HCT116 (cell line): ENCODE measurements at regions not wholly inside any gene's neighbourhood (a gene's known extent, or its start where the extent isn't known, plus 50 kb on each side); places are given as distances from the start of the nearest gene placed in this dataset.

ENCODE experiments used
- ATAC-seq: fragments of 200-7000 bp; cut with Tn5 transposase; 2 replicates; pipeline ENCODE4 v1.9.1; 2020; ENCODE audit warnings: mild to moderate bottlenecking, moderate library complexity
- BruUV-seq: library from RNA; stranded (reverse); fragments of 400-500 nt; replicated peaks from 2 replicates; lab custom pipeline; 2021; lab: Mats Ljungman, UMichigan
- CTCF ChIA-PET: fragments of 300-600 bp; sonication (Branson Sonifier 250); formaldehyde crosslinking; loops from one replicate; lab custom pipeline; 2021; ENCODE audit warnings: antibody characterized with exemption; lab: Charles Lee
- POLR2A ChIA-PET: fragments of 300-600, 350-600 bp; sonication (Branson Sonifier 250); formaldehyde crosslinking; loops from one replicate; lab custom pipeline; 2021; ENCODE audit warnings: antibody characterized with exemption; lab: Charles Lee
- RAD21 ChIA-PET, 2 experiments: fragments of 300-600 bp; sonication (Branson Sonifier 250); formaldehyde crosslinking; loops; one replicate each; lab custom pipeline; 2023; ENCODE audit warnings: low total read pairs in 2 of 2; ENCODE audit not compliant: uncharacterized antibody in 2 of 2, unreplicated experiment in 2 of 2, low non-redundant PET in 1 of 2; lab: Charles Lee
- DNase-seq: peaks from one replicate; pipeline ENCODE4 v3.0.0-alpha.2; 2010; ENCODE audit warnings: low read depth, low spot score
- H2AFZ ChIP-seq: fragments of 200-600 bp; shearing (Covaris generic), sonication (generic); 2 replicates; pipeline ENCODE4 v1.6.1; 2017; ENCODE audit warnings: low read depth, mixed run types, mixed read lengths, antibody characterized with exemption, low read length; ENCODE audit not compliant: poor library complexity, severe bottlenecking
- H3K27ac ChIP-seq: 2 replicates; pipeline ENCODE4 v1.5.1; 2012; ENCODE audit warnings: low read depth, low read length
- H3K27me3 ChIP-seq: fragments of 200-600 bp; sonication (generic); 2 replicates; pipeline ENCODE4 v1.6.1; 2016; ENCODE audit warnings: mixed run types, low read length, mixed read lengths; ENCODE audit not compliant: insufficient read depth
- H3K36me3 ChIP-seq, 2 experiments: fragments of 200-500 bp in 1 of 2; fragments of 200-600 bp in 1 of 2; sonication (Bioruptor generic) in 1 of 2; sonication (generic) in 1 of 2; 2 replicates each; pipeline versions ENCODE4 v1.5.1 to v1.6.1; 2014 to 2016; ENCODE audit warnings: low read length in 2 of 2, inconsistent platforms in 1 of 2, mixed read lengths in 1 of 2, mixed run types in 1 of 2; ENCODE audit not compliant: insufficient read depth in 2 of 2, control insufficient read depth in 1 of 2
- H3K4me1 ChIP-seq, 2 experiments: fragments of 200-600 bp in 1 of 2; sonication (generic) in 1 of 2; 2 replicates each; pipeline versions ENCODE4 v1.5.1 to v1.6.1; 2012 to 2017; ENCODE audit warnings: low read length in 2 of 2, inconsistent platforms in 1 of 2, mild to moderate bottlenecking in 1 of 2, mixed read lengths in 1 of 2, mixed run types in 1 of 2, moderate library complexity in 1 of 2; ENCODE audit not compliant: insufficient read depth in 2 of 2, control insufficient read depth in 1 of 2
- H3K4me2 ChIP-seq: fragments of 200-600 bp; sonication (generic); 2 replicates; pipeline ENCODE4 v1.6.1; 2017; ENCODE audit warnings: mixed run types, low read length, mixed read lengths
- H3K4me3 ChIP-seq, 2 experiments: fragments of 200-600 bp in 1 of 2; sonication (generic) in 1 of 2; replicated peaks in 1 of 2; 2 replicates each; pipeline ENCODE4 v1.5.1; 2011 to 2016; ENCODE audit warnings: low read length in 2 of 2, control low read depth in 1 of 2, low read depth in 1 of 2, mild to moderate bottlenecking in 1 of 2, mixed read lengths in 1 of 2, mixed run types in 1 of 2
- H3K79me2 ChIP-seq: fragments of 200-600 bp; sonication (generic); 2 replicates; pipeline ENCODE4 v1.6.1; 2017; ENCODE audit warnings: mild to moderate bottlenecking, mixed run types, low read length, moderate library complexity, mixed read lengths; ENCODE audit not compliant: insufficient read depth
- H3K9ac ChIP-seq: fragments of 200-600 bp; sonication (generic); 2 replicates; pipeline ENCODE4 v1.6.1; 2016; ENCODE audit warnings: low read length, mixed read lengths
- H3K9me2 ChIP-seq: fragments of 200-600 bp; sonication (generic), shearing (Covaris generic); 2 replicates; pipeline ENCODE4 v1.6.1; 2017; ENCODE audit warnings: mixed run types, mild to moderate bottlenecking, moderate library complexity; ENCODE audit not compliant: insufficient read depth
- H3K9me3 ChIP-seq, 2 experiments: fragments of 200-500 bp in 1 of 2; fragments of 200-600 bp in 1 of 2; sonication (Bioruptor generic) in 1 of 2; sonication (generic) in 1 of 2; 2 replicates each; pipeline ENCODE4 v1.6.1; 2014 to 2017; ENCODE audit warnings: low read length in 2 of 2, mixed read lengths in 2 of 2, inconsistent platforms in 1 of 2, low read depth in 1 of 2, mild to moderate bottlenecking in 1 of 2, mixed run types in 1 of 2, moderate library complexity in 1 of 2; ENCODE audit not compliant: control insufficient read depth in 1 of 2, insufficient read depth in 1 of 2
- H4K20me1 ChIP-seq: fragments of 200-600 bp; sonication (generic), shearing (Covaris generic); 2 replicates; pipeline ENCODE4 v1.6.1; 2017; ENCODE audit warnings: mixed run types, mild to moderate bottlenecking, moderate library complexity; ENCODE audit not compliant: insufficient read depth
- ATF3 ChIP-seq: IDR thresholded peaks from 2 replicates; pipeline ENCODE4 v1.6.1; 2012
- EGR1 ChIP-seq: IDR thresholded peaks from 2 replicates; pipeline ENCODE4 v1.6.1; 2012; ENCODE audit warnings: low read depth
- ELF1 ChIP-seq: IDR thresholded peaks from 2 replicates; pipeline ENCODE4 v1.6.1; 2012; ENCODE audit warnings: low read depth, borderline replicate concordance
- EZH2 ChIP-seq: fragments of 200-600 bp; sonication (generic); IDR thresholded peaks from 2 replicates; pipeline ENCODE4 v1.6.1; 2017; ENCODE audit warnings: antibody characterized with exemption, mixed run types
- FOSL1 ChIP-seq: IDR thresholded peaks from 2 replicates; pipeline ENCODE4 v1.6.1; 2012; ENCODE audit warnings: low read depth
- JUND ChIP-seq: IDR thresholded peaks from 2 replicates; pipeline ENCODE4 v1.6.1; 2012
- MAX ChIP-seq: IDR thresholded peaks from 2 replicates; pipeline ENCODE4 v1.6.1; 2012
- POLR2A ChIP-seq: IDR thresholded peaks from 2 replicates; pipeline ENCODE4 v1.7.0; 2011; ENCODE audit warnings: borderline replicate concordance; ENCODE audit not compliant: insufficient read depth, insufficient read length; ENCODE audit errors: extremely low read depth
- RAD21 ChIP-seq: IDR thresholded peaks from 2 replicates; pipeline ENCODE4 v1.6.1; 2012; ENCODE audit warnings: low read depth, mild to moderate bottlenecking
- REST ChIP-seq: IDR thresholded peaks from 2 replicates; pipeline ENCODE4 v1.6.1; 2012; ENCODE audit warnings: low read depth
- SIN3A ChIP-seq: IDR thresholded peaks from 2 replicates; pipeline ENCODE4 v1.6.1; 2012; ENCODE audit warnings: low read depth
- SRF ChIP-seq: IDR thresholded peaks from 2 replicates; pipeline ENCODE4 v1.6.1; 2012; ENCODE audit warnings: low read depth
- TCF7L2 ChIP-seq: IDR thresholded peaks from 2 replicates; pipeline ENCODE4 v1.7.0; 2011; ENCODE audit warnings: borderline replicate concordance, inconsistent platforms; ENCODE audit not compliant: insufficient read depth, insufficient read length; ENCODE audit errors: extremely low read depth
- ZNF274 ChIP-seq: fragments of 200-500 bp; sonication (Bioruptor generic); IDR thresholded peaks from 2 replicates; pipeline ENCODE4 v1.6.1; 2014; ENCODE audit warnings: mild to moderate bottlenecking, low read depth, low read length, inconsistent platforms
- intact Hi-C: fragments of 100-400 bp; cut with micrococcal nuclease; formaldehyde crosslinking; loops from 2 replicates; pipeline ENCODE4 v1.10.0; 2022

DNA sequence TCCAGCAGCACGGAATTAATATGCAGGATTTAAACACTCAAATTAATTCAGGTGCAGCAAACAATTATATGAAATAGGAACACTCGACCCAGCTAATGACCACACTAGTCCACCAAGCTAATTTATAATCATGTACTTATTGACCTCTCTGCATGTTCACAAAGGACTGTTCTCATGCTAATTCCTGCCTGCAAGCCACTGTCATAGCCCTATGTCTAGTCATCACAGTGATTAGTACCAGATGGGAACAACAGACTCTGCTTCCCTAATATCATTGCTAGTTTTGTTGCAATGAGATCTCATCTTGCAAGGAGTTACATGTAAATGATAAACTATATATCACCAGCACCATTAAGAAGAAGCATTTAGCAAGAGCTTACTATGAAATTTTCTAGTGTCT is 553.0 kb upstream of the GRAMD2B start:
- DNase-seq = no peak
- H3K27me3 ChIP-seq = no peaks in the 10 kb centered on the region
- TF ChIP-seq ELF1 (no peak), RAD21 (no peak), EGR1 (no peak), EZH2 (no peak), TCF7L2 (no peak)
- TF ChIP-seq, all 23 proteins: peak for 0
- H3K9ac ChIP-seq = no peak overlapping the region
- no peaks in the 10 kb centered on the region for H3K9me2 ChIP-seq
- H2AFZ ChIP-seq = no peak overlapping the region
- no peak overlapping the region for H3K27ac ChIP-seq
- intact Hi-C loops = no loop called here
- H3K79me2 ChIP-seq = no peaks in the 10 kb centered on the region
- H3K4me3 ChIP-seq = no peak overlapping the region
- ATAC-seq = no peak
- H3K4me2 ChIP-seq = no peak overlapping the region
- BruUV-seq = no TSS peak
- no peaks in the 10 kb centered on the region for H3K36me3 ChIP-seq
- CTCF ChIA-PET = no interaction called here
- RAD21 ChIA-PET = no interaction called here
- POLR2A ChIA-PET = no interaction called here
- no peaks in the 10 kb centered on the region for H3K9me3 ChIP-seq
- H4K20me1 ChIP-seq = no peaks in the 10 kb centered on the region
- H3K4me1 ChIP-seq = no peaks in the 10 kb centered on the region

DNA sequence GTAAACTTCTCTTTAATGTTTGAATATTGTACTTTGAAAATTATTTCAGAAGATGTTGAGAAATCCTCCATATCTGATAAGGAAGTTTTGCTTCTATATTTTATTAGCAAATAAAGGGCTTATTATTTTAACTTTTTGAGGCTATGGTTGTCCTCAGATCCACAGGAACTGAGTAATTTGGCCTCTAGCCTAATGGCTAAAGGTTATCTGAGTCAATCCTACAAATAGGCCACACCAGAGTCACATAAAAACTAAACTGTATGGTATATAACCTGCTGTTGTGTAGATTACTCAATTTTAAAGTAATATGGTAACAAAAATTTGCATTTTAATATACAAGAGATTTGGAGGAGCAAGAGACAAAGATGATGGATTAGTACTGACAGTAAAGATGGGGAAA is 549.2 kb upstream of the GRAMD2B start:
- ATAC-seq = no peak
- Histone ChIP-seq H3K4me1 (no peaks in the 10 kb centered on the region), H3K27ac (no peak overlapping the region), H3K9me2 (no peaks in the 10 kb centered on the region), H3K79me2 (no peaks in the 10 kb centered on the region), H3K4me2 (no peak overlapping the region), H3K36me3 (no peaks in the 10 kb centered on the region), H4K20me1 (no peaks in the 10 kb centered on the region), H3K4me3 (no peak overlapping the region), H3K9ac (no peak overlapping the region), H2AFZ (no peak overlapping the region), H3K9me3 (no peaks in the 10 kb centered on the region), H3K27me3 (no peaks in the 10 kb centered on the region)
- CTCF ChIA-PET = no interaction called here
- TF ChIP-seq ZNF274 (no peak), RAD21 (no peak), JUND (no peak), TCF7L2 (no peak), EZH2 (no peak), SIN3A (no peak), MAX (no peak), ATF3 (no peak), FOSL1 (no peak), SRF (no peak), POLR2A (no peak), REST (no peak)
- POLR2A ChIA-PET = no interaction called here
- no TSS peak for BruUV-seq
- intact Hi-C loops = no loop called here
- RAD21 ChIA-PET = no interaction called here
- DNase-seq = no peak
